CD4-positive, alpha-beta T cell (primary cell): ENCODE measurements at regions not wholly inside any gene's neighbourhood (a gene's known extent, or its start where the extent isn't known, plus 50 kb on each side); places are given as distances from the start of the nearest gene placed in this dataset.

ENCODE experiments used
- ATAC-seq: fragments of 200-7000 bp; cut with Tn5 transposase; one replicate; pipeline ENCODE4 v1.10.0; 2022; ENCODE audit warnings: mild to moderate bottlenecking; ENCODE audit not compliant: poor library complexity
- CTCF ChIA-PET: fragments of 350-600 bp; sonication (Branson Sonifier 250); formaldehyde crosslinking; loops from one replicate; lab custom pipeline; 2021; ENCODE audit warnings: antibody characterized with exemption, inconsistent platforms; lab: Charles Lee
- POLR2A ChIA-PET: fragments of 350-600 bp; sonication (Branson Sonifier 250); formaldehyde crosslinking; loops from one replicate; lab custom pipeline; 2021; ENCODE audit warnings: antibody characterized with exemption, inconsistent platforms; lab: Charles Lee
- DNase-seq, 14 experiments: peaks; one replicate each; pipeline ENCODE4 v3.0.0-alpha.2; 2013 to 2020; ENCODE audit warnings: mixed read lengths in 2 of 14
- H3K27ac ChIP-seq, 2 donors: one replicate each; pipeline versions ENCODE4 v1.5.1 to v1.7.0; 2013; ENCODE audit warnings: low read length in 2 of 2, low read depth in 1 of 2, mild to moderate bottlenecking in 1 of 2
- H3K27me3 ChIP-seq, 2 experiments: 1 replicate in 1 of 2; 2 replicates in 1 of 2; pipeline versions ENCODE4 v1.6.1 to v1.7.0; 2013; ENCODE audit warnings: low read length in 2 of 2, control low read depth in 1 of 2, mild to moderate bottlenecking in 1 of 2, moderate library complexity in 1 of 2; ENCODE audit not compliant: insufficient read depth in 2 of 2, control insufficient read depth in 1 of 2
- H3K36me3 ChIP-seq: one replicate; pipeline ENCODE4 v1.6.1; 2013; ENCODE audit warnings: low read length, control low read depth; ENCODE audit not compliant: insufficient read depth
- H3K4me1 ChIP-seq: one replicate; pipeline ENCODE4 v1.6.1; 2013; ENCODE audit warnings: low read length, control low read depth; ENCODE audit not compliant: insufficient read depth
- H3K4me3 ChIP-seq: one replicate; pipeline ENCODE4 v1.5.1; 2013; ENCODE audit warnings: mild to moderate bottlenecking, low read length, moderate library complexity
- H3K9me3 ChIP-seq, 2 experiments: 1 replicate in 1 of 2; 2 replicates in 1 of 2; pipeline versions ENCODE4 v1.6.1 to v1.7.0; 2013; ENCODE audit warnings: low read length in 2 of 2, mild to moderate bottlenecking in 2 of 2, control low read depth in 1 of 2, moderate library complexity in 1 of 2; ENCODE audit not compliant: control insufficient read depth in 1 of 2, insufficient read depth in 1 of 2
- H3K27ac Mint-ChIP-seq: one replicate; pipeline ENCODE4 v1.8.0; 2020; ENCODE audit warnings: mixed read lengths
- H3K27me3 Mint-ChIP-seq: one replicate; pipeline ENCODE4 v1.8.0; 2021; ENCODE audit warnings: mixed read lengths
- H3K36me3 Mint-ChIP-seq: one replicate; pipeline ENCODE4 v1.8.0; 2021; ENCODE audit warnings: low read depth, mixed read lengths
- H3K4me1 Mint-ChIP-seq: one replicate; pipeline ENCODE4 v1.8.0; 2021; ENCODE audit warnings: low read depth, mixed read lengths
- H3K4me3 Mint-ChIP-seq: one replicate; pipeline ENCODE4 v1.8.0; 2020; ENCODE audit warnings: mild to moderate bottlenecking, mixed read lengths
- H3K9me3 Mint-ChIP-seq: one replicate; pipeline ENCODE4 v1.8.0; 2020; ENCODE audit warnings: mixed read lengths
- intact Hi-C, 2 experiments: fragments of 100-400 bp; cut with DNase I in 1 of 2; cut with micrococcal nuclease in 1 of 2; formaldehyde crosslinking; loops; one replicate each; pipeline versions ENCODE4 v1.15.1 to v1.9.0; 2023 to 2025; cut with DNase I, micrococcal nuclease
- TF ChIP-seq, protein P1 (sequence below): fragments of 200-600 bp; IDR thresholded peaks from one replicate; pipeline ENCODE4 v1.8.0; 2022; ENCODE audit warnings: antibody characterized with exemption, mild to moderate bottlenecking

DNA sequence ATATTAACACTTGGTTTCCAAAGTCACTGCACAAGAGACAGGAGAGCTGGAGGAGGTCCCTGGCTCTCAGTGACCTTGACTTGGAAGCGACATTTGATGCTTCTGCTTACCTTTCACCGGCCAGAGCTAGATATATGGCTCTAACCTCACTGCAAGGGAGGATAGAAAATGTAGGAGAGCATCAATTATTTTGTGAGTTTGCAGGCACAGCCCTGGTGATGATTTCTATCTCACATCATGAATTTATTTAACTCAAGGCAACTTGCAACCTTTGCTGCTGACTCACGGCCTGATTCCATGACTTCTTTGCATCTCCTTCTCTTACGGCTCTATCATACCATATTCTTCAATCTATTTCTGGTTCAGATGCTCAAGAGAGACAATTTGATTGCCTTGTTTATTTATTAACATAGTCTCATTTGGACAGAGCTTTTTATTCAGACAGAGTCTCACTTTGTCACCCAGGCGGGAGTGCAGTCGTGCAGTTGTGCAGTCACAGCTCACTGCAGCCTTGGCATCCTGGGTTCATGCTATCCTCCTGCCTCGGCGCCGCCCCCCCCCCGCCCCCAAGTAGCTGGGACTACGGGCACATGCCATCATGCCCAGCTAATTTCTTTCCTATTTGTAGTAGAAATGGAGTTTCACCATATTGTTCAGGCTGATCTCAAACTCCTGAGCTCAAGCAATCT is 196.0 kb downstream of the REEP3 start:
- Histone ChIP-seq H3K27me3 (no peaks in the 10 kb centered on the region), H3K9me3 (no peaks in the 10 kb centered on the region), H3K4me3 (no peak overlapping the region), H3K36me3 (no peaks in the 10 kb centered on the region), H3K4me1 (peaks cover 4% of the 10 kb centered on the region), H3K27ac (no peak overlapping the region)
- intact Hi-C loops = loop anchor here in 1 of 2 experiments (5.0 kb wide), 2 partner anchors 85 to 1125 kb away; no protein-coding TSS in a partner anchor
- no peaks in the 10 kb centered on the region for H3K36me3 Mint-ChIP-seq
- H3K27me3 Mint-ChIP-seq = no peaks in the 10 kb centered on the region
- DNase-seq = no peak
- H3K27ac Mint-ChIP-seq = no peak overlapping the region
- no peak for ATAC-seq
- CTCF ChIA-PET = interaction anchor here (0.6 to 2.9 kb wide), 2 partner anchors 550 to 1237 kb away, joined by 3 to 11 read pairs; no protein-coding TSS in a partner anchor
- peaks cover 10% of the 10 kb centered on the region for H3K4me1 Mint-ChIP-seq
- H3K9me3 Mint-ChIP-seq = no peaks in the 10 kb centered on the region
- no peak overlapping the region for H3K4me3 Mint-ChIP-seq
- POLR2A ChIA-PET = no interaction called here
- TF ChIP-seq, protein P1, sequence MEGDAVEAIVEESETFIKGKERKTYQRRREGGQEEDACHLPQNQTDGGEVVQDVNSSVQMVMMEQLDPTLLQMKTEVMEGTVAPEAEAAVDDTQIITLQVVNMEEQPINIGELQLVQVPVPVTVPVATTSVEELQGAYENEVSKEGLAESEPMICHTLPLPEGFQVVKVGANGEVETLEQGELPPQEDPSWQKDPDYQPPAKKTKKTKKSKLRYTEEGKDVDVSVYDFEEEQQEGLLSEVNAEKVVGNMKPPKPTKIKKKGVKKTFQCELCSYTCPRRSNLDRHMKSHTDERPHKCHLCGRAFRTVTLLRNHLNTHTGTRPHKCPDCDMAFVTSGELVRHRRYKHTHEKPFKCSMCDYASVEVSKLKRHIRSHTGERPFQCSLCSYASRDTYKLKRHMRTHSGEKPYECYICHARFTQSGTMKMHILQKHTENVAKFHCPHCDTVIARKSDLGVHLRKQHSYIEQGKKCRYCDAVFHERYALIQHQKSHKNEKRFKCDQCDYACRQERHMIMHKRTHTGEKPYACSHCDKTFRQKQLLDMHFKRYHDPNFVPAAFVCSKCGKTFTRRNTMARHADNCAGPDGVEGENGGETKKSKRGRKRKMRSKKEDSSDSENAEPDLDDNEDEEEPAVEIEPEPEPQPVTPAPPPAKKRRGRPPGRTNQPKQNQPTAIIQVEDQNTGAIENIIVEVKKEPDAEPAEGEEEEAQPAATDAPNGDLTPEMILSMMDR = no peak

DNA sequence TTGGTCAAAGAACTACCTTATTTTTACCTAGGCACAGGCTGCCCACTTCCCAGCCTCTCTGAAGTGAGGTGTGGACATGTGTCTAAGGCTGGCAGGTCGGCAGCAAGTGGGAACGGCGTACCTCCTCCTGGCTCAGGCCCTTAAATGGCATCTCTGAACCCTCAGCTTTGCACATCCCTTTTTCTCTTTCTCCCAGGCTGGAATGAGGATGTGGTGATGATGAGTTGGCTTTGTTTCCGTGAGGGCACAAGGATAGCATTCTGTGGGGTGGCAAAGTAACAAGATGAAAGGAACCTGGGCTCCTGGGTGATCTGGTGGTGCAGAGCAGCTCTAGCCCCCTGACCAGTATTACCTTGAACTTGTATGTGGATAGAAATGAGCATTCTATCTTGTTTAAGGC is 196.8 kb downstream of the REEP3 start:
- H3K9me3 ChIP-seq = no peaks in the 10 kb centered on the region
- no peaks in the 10 kb centered on the region for H3K9me3 Mint-ChIP-seq
- TF ChIP-seq, protein P1 = no peak
- H3K4me1 ChIP-seq = peaks cover 4% of the 10 kb centered on the region
- no peak overlapping the region for H3K4me3 ChIP-seq
- H3K4me1 Mint-ChIP-seq = peaks cover 10% of the 10 kb centered on the region
- ChIA-PET POLR2A (interaction anchor here (1.2 kb wide), 1 partner anchor 551 kb away, joined by 4 read pairs; no protein-coding TSS in a partner anchor), CTCF (interaction anchor here (0.6 kb wide), 1 partner anchor 1237 kb away, joined by 3 read pairs; no protein-coding TSS in a partner anchor)
- ATAC-seq (no peak), DNase-seq (peak in 1 of 14 experiments; percentile 21)
- H3K36me3 ChIP-seq = no peaks in the 10 kb centered on the region
- H3K27ac Mint-ChIP-seq = no peak overlapping the region
- no peaks in the 10 kb centered on the region for H3K27me3 Mint-ChIP-seq
- H3K27ac ChIP-seq = no peak overlapping the region
- no peaks in the 10 kb centered on the region for H3K36me3 Mint-ChIP-seq
- H3K27me3 ChIP-seq = no peaks in the 10 kb centered on the region
- no peak overlapping the region for H3K4me3 Mint-ChIP-seq
- intact Hi-C loops = loop anchor here in 1 of 2 experiments (2.0 to 5.0 kb wide), 3 partner anchors 86 to 1126 kb away; no protein-coding TSS in a partner anchor

DNA sequence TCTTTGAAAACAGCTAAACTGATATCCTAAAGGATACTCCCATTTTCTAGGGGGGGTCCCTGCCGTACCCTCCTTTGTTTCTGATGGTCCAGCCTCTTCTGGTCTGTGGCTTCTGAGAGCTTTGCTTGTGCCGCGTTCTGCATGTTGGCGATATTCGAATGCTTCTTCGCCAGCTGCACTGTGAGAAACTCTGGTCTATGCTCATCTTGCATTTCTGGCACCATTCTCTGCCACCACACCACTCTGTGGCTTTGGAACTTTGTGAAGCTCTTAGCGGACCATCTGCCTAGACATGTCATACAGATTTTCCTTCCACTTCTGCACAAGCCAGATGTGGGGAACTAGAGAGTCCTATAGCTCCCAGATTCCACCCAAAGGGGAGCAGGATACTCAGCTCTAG is 197.2 kb downstream of the REEP3 start:
- no peak for DNase-seq
- Histone ChIP-seq H3K36me3 (no peaks in the 10 kb centered on the region), H3K27ac (no peak overlapping the region), H3K9me3 (no peaks in the 10 kb centered on the region), H3K27me3 (no peaks in the 10 kb centered on the region), H3K4me1 (peaks cover 4% of the 10 kb centered on the region), H3K4me3 (no peak overlapping the region)
- ATAC-seq = no peak
- CTCF ChIA-PET = interaction anchor here (2.6 to 3.0 kb wide), 2 partner anchors 89 to 552 kb away, joined by 19 to 35 read pairs; no protein-coding TSS in a partner anchor
- H3K4me1 Mint-ChIP-seq = peaks cover 10% of the 10 kb centered on the region
- intact Hi-C loops = loop anchor here in 1 of 2 experiments (2.0 to 5.0 kb wide), 3 partner anchors 86 to 1126 kb away; no protein-coding TSS in a partner anchor
- H3K27ac Mint-ChIP-seq = no peak overlapping the region
- TF ChIP-seq, protein P1 = no peak
- no peaks in the 10 kb centered on the region for H3K27me3 Mint-ChIP-seq
- H3K36me3 Mint-ChIP-seq = no peaks in the 10 kb centered on the region
- H3K9me3 Mint-ChIP-seq = no peaks in the 10 kb centered on the region
- H3K4me3 Mint-ChIP-seq = no peak overlapping the region
- POLR2A ChIA-PET = interaction anchor here (1.2 to 1.6 kb wide), 2 partner anchors 501 to 552 kb away, joined by 3 to 4 read pairs; no protein-coding TSS in a partner anchor
